ENCODE measurements at regions not wholly inside any gene's neighbourhood (a gene's known extent, or its start where the extent isn't known, plus 50 kb on each side); places are given as distances from the start of the nearest gene placed in this dataset.
A peak's percentile ranks its signal among the peaks of the same experiment; 100 is the strongest.

DNA sequence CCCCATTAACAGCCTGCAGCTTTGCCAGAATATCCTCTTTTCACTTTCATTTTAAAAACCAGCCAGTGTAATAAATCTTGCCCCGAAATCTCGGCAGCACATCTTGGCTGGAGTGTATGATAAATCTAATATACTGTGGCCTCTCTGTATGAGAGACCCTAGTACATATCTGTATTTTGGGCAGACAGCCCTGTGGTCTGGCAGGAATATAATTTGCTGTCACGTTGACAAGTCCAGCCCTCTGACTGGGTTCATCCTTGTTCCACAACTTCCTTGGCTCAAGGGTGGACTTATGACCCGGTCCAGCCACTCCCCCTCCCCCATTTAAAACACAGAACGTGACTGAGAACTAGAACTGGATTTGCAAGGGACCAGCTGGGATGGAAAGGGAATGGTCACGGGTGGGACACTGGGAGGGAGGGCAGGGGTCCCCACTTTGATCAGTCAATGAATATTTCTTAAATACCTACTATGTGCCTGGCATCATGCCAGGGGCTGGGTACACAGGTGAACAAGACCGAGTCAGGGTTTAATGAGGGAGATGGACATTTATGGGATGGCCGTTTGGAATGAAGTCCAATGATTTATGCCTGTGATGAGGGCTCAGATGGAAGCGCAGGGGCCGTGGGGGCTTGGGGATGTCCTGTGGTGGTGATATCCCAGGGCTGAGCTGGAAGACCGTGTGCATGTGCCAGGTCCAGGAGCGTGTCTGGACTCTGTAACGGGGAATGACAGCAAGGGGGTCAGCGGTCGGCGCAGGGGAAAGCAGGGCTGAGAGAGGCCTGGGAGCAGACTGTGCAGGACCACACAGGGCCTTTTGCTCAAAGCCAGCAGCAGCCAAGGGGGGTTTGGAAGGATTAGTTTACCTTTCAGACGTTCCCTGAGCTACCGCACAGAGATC, 190.5 kb downstream of the PHETA1 start:
- no peak for DNase-seq
- 15 to 36% methylated on average over 7 to 18 of the region's 18 CpGs for WGBS, 2 donors (ENCODE audit: low coverage in 1 of 2)
- no peak overlapping the region for H3K4me3 ChIP-seq
- no peaks in the 10 kb centered on the region for H3K36me3 ChIP-seq
- H3K9me3 ChIP-seq = no peaks in the 10 kb centered on the region
- peaks cover 0 to 17% (median 2%) of the 10 kb centered on the region in 4 donors for H3K4me1 ChIP-seq
- TF ChIP-seq POLR2AphosphoS5 (IDR thresholded peaks at IDR 0.05) = no peak
- TF ChIP-seq EP300 (IDR thresholded peaks at IDR 0.05; ENCODE audit: low read depth) = no peak
- TF ChIP-seq, protein P1, sequence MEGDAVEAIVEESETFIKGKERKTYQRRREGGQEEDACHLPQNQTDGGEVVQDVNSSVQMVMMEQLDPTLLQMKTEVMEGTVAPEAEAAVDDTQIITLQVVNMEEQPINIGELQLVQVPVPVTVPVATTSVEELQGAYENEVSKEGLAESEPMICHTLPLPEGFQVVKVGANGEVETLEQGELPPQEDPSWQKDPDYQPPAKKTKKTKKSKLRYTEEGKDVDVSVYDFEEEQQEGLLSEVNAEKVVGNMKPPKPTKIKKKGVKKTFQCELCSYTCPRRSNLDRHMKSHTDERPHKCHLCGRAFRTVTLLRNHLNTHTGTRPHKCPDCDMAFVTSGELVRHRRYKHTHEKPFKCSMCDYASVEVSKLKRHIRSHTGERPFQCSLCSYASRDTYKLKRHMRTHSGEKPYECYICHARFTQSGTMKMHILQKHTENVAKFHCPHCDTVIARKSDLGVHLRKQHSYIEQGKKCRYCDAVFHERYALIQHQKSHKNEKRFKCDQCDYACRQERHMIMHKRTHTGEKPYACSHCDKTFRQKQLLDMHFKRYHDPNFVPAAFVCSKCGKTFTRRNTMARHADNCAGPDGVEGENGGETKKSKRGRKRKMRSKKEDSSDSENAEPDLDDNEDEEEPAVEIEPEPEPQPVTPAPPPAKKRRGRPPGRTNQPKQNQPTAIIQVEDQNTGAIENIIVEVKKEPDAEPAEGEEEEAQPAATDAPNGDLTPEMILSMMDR (IDR thresholded peaks at IDR 0.05) = no peak
- TF ChIP-seq POLR2A (IDR thresholded peaks at IDR 0.05) = no peak
- no peak overlapping the region for H3K27ac ChIP-seq
- in situ Hi-C loops (cut with MboI; ENCODE audit: low pct_ligation_motif_present in 1 of 4, low pct_unique_long_range_greater_than_20kb in 1 of 4, low sequenced_read_pairs in 3 of 4) (no loop called here), intact Hi-C loops (cut with DNase I; ENCODE audit: low total_unique reads) (loop anchor here (5.0 kb wide), 1 partner anchor 1161 kb away; no protein-coding TSS in a partner anchor)
- H3K27me3 ChIP-seq = peaks cover 29% of the 10 kb centered on the region

DNA sequence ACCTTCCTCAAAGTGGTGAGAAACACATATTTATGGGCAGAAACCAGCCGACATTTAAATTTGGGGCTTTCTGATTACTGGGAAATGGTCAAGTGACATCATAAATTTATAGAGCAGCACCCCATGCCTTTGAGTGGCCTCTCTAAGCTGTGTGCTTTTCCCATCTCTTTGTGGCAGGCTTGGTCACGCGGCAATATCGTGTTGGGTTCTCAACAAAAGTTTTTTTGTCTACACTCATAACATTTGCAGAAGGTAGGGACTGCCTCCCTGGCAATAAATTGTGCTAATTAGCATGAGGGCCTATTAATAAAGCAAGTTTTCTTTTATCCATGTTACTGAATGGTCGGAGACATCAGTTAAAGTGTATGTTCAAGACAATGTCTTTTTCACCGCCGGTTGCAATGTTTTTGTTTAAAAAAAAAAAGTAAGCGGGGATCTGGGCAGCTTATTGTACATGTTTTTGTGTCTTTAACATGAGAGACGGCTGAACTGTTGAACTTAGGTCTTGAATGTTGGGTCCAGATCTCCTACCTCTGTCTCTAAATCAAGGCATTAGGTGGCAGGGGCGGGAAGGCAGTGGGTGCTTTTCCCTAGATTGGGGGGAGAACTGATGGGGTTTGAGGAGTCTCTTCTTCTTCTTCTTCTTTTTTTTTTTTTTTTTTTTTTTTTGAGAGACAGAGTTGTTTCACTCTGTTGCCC, 193.3 kb downstream of the PHETA1 start:
- Histone ChIP-seq H3K27me3 (peaks cover 20% of the 10 kb centered on the region), H3K4me3 (no peak overlapping the region), H3K27ac (no peak overlapping the region), H3K4me1 (peaks cover 0 to 7% (median 0%) of the 10 kb centered on the region in 4 donors), H3K9me3 (no peaks in the 10 kb centered on the region), H3K36me3 (no peaks in the 10 kb centered on the region)
- WGBS, 2 donors (ENCODE audit: low coverage in 1 of 2) = 63 to 71% methylated on average over 6 to 10 of the region's 10 CpGs
- no peak for DNase-seq
- TF ChIP-seq, protein P1 (IDR thresholded peaks at IDR 0.05) = no peak
- TF ChIP-seq POLR2A (IDR thresholded peaks at IDR 0.05) (no peak), EP300 (IDR thresholded peaks at IDR 0.05; ENCODE audit: low read depth) (no peak), POLR2AphosphoS5 (IDR thresholded peaks at IDR 0.05) (no peak)
- intact Hi-C loops (cut with DNase I; ENCODE audit: low total_unique reads) (loop anchor here (5.0 kb wide), 1 partner anchor 1158 kb away; no protein-coding TSS in a partner anchor), in situ Hi-C loops (cut with MboI; ENCODE audit: low pct_ligation_motif_present in 1 of 4, low pct_unique_long_range_greater_than_20kb in 1 of 4, low sequenced_read_pairs in 3 of 4) (no loop called here)

DNA sequence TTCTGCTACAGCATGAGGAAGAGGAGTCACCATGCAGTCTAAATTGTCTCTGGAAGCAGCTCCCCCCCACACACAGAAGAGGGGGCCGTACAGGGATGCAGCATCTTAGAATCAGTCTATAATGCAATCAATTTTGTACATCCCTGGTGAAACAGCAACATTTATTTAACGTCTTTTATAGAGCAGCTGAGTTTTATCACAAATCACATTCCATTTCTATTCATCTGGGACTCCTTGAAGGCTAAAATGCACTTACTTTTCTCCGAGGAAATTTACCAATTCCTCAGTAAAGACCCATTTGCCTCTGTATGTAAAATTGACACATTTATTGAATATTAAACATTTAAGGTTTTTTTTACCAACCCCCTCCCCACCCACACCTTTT, 193.9 kb downstream of the PHETA1 start:
- in situ Hi-C loops (cut with MboI; ENCODE audit: low pct_ligation_motif_present in 1 of 4, low pct_unique_long_range_greater_than_20kb in 1 of 4, low sequenced_read_pairs in 3 of 4) (no loop called here), intact Hi-C loops (cut with DNase I; ENCODE audit: low total_unique reads) (loop anchor here (5.0 kb wide), 1 partner anchor 1158 kb away; no protein-coding TSS in a partner anchor)
- WGBS, 2 donors (ENCODE audit: low coverage in 1 of 2) = 23 to 29% methylated on average over 2 to 3 of the region's 3 CpGs
- Histone ChIP-seq H3K27me3 (peaks cover 19% of the 10 kb centered on the region), H3K36me3 (no peaks in the 10 kb centered on the region), H3K27ac (no peak overlapping the region), H3K9me3 (no peaks in the 10 kb centered on the region), H3K4me1 (peaks cover 0 to 5% (median 0%) of the 10 kb centered on the region in 4 donors), H3K4me3 (no peak overlapping the region)
- DNase-seq = no peak
- TF ChIP-seq, protein P1 (IDR thresholded peaks at IDR 0.05) = no peak
- TF ChIP-seq POLR2A (IDR thresholded peaks at IDR 0.05) (no peak), POLR2AphosphoS5 (IDR thresholded peaks at IDR 0.05) (no peak)

DNA sequence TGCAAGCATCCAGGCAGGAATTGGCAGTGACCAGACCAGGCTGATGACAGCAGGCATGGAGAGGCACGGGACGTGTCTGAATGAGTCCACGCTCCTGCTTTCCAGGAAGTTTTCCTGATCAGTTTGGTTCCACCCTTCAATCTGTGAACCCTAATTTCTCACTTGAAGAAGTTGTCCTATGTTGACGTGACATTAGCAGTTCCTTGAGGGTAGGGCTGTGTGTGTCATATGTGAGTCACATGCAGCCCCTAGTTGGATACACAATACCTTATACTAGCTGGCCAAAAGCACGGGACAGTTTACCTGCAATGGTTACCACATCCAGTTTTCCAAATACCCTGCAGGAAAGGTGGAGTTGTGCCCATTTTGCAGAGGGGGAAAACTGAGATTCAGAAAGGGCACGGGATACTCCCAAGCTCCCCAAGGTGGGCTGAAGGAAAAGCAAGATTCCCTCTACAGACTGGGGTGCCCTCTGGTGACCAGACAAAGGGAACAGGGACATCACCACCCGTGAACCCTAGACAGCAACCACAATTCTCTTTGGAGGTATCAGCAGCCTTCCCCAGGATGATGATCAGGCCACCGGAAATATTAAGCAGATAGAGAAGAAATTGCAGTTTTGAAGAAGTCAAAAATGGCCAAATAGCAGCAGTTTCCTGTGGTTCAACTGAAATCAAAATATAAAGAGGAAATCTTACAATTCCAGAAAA, 194.5 kb downstream of the PHETA1 start:
- TF ChIP-seq, protein P1 (IDR thresholded peaks at IDR 0.05) = peak in 1 of 5 experiments; percentile 9
- TF ChIP-seq POLR2AphosphoS5 (IDR thresholded peaks at IDR 0.05) = no peak
- in situ Hi-C loops (cut with MboI; ENCODE audit: low pct_ligation_motif_present in 1 of 4, low pct_unique_long_range_greater_than_20kb in 1 of 4, low sequenced_read_pairs in 3 of 4) = no loop called here
- 40 to 61% methylated on average over 1 to 8 of the region's 8 CpGs for WGBS, 2 donors (ENCODE audit: low coverage in 1 of 2)

More for the DNA sequence above, 194.5 kb downstream of the PHETA1 start:
- Histone ChIP-seq H3K4me1 (peaks cover 0 to 5% (median 0%) of the 10 kb centered on the region in 4 donors), H3K27me3 (peaks cover 15% of the 10 kb centered on the region), H3K27ac (no peak overlapping the region), H3K9me3 (no peaks in the 10 kb centered on the region), H3K36me3 (no peaks in the 10 kb centered on the region), H3K4me3 (no peak overlapping the region)
- DNase-seq = no peak
- intact Hi-C loops (cut with DNase I; ENCODE audit: low total_unique reads) = no loop called here

All from transverse colon (tissue), 4 donors.